ENCODE measurements at regions not wholly inside any gene's neighbourhood (a gene's known extent, or its start where the extent isn't known, plus 50 kb on each side); places are given as distances from the start of the nearest gene placed in this dataset.

DNA sequence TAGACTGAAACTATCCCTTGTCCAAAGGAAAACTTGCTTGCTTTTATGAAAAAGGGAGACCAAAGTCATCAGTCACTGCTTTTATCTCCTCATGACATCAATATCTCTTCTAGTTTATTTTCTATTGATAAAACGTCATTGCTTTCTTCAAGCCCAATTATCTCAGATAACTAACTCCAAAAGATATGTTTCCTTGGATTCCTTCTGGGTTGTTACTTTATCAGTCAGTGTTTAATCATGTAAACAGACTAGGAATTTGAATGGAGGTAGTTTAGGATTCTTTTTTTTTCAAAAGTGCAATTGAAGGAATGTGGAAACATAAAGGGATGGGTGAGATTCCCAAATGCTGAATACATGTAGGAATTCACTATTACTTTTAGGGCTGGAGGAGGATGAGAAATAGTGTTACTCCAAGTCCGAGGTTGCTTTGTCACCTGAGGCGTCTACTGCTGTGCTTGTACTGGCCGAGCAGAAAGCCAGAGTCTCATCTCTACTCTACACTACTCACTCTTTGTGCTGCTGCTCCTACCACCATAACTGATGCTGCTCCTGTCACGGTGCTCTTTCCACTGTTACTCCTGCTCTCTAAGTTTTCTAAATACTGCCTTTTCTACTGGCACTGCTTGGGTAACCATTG is 1697.1 kb upstream of the NUDT12 start:
- intact Hi-C loops (cut with micrococcal nuclease) (no loop called here), dilution Hi-C loops (cut with MboI; ENCODE audit: extremely low pct_ligation_motif_present, low sequenced_read_pairs) (no loop called here)
- TF ChIP-seq POLR2AphosphoS5 (IDR thresholded peaks at IDR 0.05; ENCODE audit: insufficient read depth, low read depth, low read length): no peak
- no peak for TF ChIP-seq POLR2A (IDR thresholded peaks at IDR 0.05; ENCODE audit: low read depth, low read length)
- TF ChIP-seq FOS (IDR thresholded peaks at IDR 0.05; ENCODE audit: borderline replicate concordance, insufficient read depth, low read length): no peak
- TF ChIP-seq GATA2 (IDR thresholded peaks at IDR 0.05; ENCODE audit: insufficient read depth, insufficient read length, low read depth, low read length): no peak
- TF ChIP-seq JUN (IDR thresholded peaks at IDR 0.05; ENCODE audit: borderline replicate concordance, insufficient read depth, insufficient read length, low read depth): no peak
- TF ChIP-seq, protein P1, sequence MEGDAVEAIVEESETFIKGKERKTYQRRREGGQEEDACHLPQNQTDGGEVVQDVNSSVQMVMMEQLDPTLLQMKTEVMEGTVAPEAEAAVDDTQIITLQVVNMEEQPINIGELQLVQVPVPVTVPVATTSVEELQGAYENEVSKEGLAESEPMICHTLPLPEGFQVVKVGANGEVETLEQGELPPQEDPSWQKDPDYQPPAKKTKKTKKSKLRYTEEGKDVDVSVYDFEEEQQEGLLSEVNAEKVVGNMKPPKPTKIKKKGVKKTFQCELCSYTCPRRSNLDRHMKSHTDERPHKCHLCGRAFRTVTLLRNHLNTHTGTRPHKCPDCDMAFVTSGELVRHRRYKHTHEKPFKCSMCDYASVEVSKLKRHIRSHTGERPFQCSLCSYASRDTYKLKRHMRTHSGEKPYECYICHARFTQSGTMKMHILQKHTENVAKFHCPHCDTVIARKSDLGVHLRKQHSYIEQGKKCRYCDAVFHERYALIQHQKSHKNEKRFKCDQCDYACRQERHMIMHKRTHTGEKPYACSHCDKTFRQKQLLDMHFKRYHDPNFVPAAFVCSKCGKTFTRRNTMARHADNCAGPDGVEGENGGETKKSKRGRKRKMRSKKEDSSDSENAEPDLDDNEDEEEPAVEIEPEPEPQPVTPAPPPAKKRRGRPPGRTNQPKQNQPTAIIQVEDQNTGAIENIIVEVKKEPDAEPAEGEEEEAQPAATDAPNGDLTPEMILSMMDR (IDR thresholded peaks at IDR 0.05; ENCODE audit: extremely low read depth in 1 of 2, insufficient read depth in 1 of 2, low read depth in 1 of 2, low read length in 2 of 2): no peak
- TF ChIP-seq EZH2 (IDR thresholded peaks at IDR 0.05; ENCODE audit: borderline replicate concordance, low read depth, low read length, severe bottlenecking): no peak
- no peak for TF ChIP-seq MYC (IDR thresholded peaks at IDR 0.05; ENCODE audit: low read depth, low read length)
- H3K9ac ChIP-seq (replicated peaks; ENCODE audit: extremely low read depth, insufficient read depth, low read length): no peak overlapping the region
- BruUV-seq (replicated peaks): no TSS peak
- H3K27ac ChIP-seq (ENCODE audit: insufficient read depth, low read depth, low read length): no peak overlapping the region
- H3K9me3 ChIP-seq (replicated peaks; ENCODE audit: control insufficient read depth, insufficient read depth, low read length): no peaks in the 10 kb centered on the region
- CTCF ChIA-PET: no interaction called here
- DNase-seq (ENCODE audit: low read depth, low spot score) (no peak), FAIRE-seq (no peak)
- H3K4me3 ChIP-seq (replicated peaks in 1 of 3; ENCODE audit: insufficient read depth in 1 of 3, low read depth in 1 of 3, low read length in 3 of 3): no peak overlapping the region
- no peak overlapping the region for H3K4me2 ChIP-seq (ENCODE audit: insufficient read depth, low read length)
- no peaks in the 10 kb centered on the region for H3K9me1 ChIP-seq (replicated peaks; ENCODE audit: control insufficient read depth, extremely low read depth, insufficient read depth, low read length)
- no peaks in the 10 kb centered on the region for H3K4me1 ChIP-seq (ENCODE audit: control insufficient read depth, extremely low read depth, insufficient read depth, low read length)
- no peaks in the 10 kb centered on the region for H3K79me2 ChIP-seq (ENCODE audit: control insufficient read depth, insufficient read depth, low read length)
- H3K27me3 ChIP-seq (ENCODE audit: control insufficient read depth in 2 of 2, insufficient read depth in 2 of 2, low read length in 2 of 2): no peaks in the 10 kb centered on the region
- POLR2A ChIA-PET: no interaction called here
- H4K20me1 ChIP-seq (replicated peaks; ENCODE audit: control insufficient read depth, extremely low read depth, insufficient read depth, low read length): no peaks in the 10 kb centered on the region
- no peak overlapping the region for H2AFZ ChIP-seq (ENCODE audit: low read depth, low read length)
- H3K36me3 ChIP-seq (ENCODE audit: control insufficient read depth in 2 of 2, extremely low read depth in 1 of 2, insufficient read depth in 2 of 2, low read length in 2 of 2): no peaks in the 10 kb centered on the region

Measured in endothelial cell of umbilical vein (primary cell).